GM10266 (cell line): ENCODE measurements at regions not wholly inside any gene's neighbourhood (a gene's known extent, or its start where the extent isn't known, plus 50 kb on each side); places are given as distances from the start of the nearest gene placed in this dataset.

Source experiments
- DNase-seq: peaks from one replicate; pipeline ENCODE4 v3.0.0; 2012; ENCODE audit errors: extremely low spot score
- TF ChIP-seq, protein P1 (sequence below): IDR thresholded peaks from 2 replicates; pipeline ENCODE4 v1.5.1; 2012; ENCODE audit warnings: mild to moderate bottlenecking, low read depth; ENCODE audit not compliant: control insufficient read depth, insufficient read depth; ENCODE audit errors: missing control alignments

DNA sequence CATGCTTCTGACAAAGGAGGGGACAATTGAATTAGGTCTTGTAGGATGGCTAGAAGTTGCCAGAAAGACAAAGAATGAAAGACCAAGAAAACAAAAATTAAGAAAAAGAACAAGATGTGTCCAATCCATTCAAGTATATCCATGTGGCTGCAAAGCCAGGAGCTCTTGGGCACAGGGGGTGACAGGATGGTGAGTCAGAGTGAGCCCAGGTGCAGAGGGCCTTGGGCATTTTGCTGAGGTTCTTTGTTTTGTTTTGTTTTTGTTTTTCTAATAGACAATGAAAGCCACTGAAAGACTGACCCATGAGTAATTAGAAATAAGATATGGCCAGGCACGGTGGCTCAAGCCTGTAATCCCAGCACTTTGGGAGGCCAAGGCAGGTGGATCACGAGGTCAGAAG is 104.6 kb upstream of the KLHL29 start:
- DNase-seq: no peak
- TF ChIP-seq, protein P1, sequence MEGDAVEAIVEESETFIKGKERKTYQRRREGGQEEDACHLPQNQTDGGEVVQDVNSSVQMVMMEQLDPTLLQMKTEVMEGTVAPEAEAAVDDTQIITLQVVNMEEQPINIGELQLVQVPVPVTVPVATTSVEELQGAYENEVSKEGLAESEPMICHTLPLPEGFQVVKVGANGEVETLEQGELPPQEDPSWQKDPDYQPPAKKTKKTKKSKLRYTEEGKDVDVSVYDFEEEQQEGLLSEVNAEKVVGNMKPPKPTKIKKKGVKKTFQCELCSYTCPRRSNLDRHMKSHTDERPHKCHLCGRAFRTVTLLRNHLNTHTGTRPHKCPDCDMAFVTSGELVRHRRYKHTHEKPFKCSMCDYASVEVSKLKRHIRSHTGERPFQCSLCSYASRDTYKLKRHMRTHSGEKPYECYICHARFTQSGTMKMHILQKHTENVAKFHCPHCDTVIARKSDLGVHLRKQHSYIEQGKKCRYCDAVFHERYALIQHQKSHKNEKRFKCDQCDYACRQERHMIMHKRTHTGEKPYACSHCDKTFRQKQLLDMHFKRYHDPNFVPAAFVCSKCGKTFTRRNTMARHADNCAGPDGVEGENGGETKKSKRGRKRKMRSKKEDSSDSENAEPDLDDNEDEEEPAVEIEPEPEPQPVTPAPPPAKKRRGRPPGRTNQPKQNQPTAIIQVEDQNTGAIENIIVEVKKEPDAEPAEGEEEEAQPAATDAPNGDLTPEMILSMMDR: no peak

- DNase-seq: no peak
- TF ChIP-seq, protein P1: no peak
Measured at GRCh38 chr2:23283653-23284052, 101.3 kb upstream of the KLHL29 start.

DNA sequence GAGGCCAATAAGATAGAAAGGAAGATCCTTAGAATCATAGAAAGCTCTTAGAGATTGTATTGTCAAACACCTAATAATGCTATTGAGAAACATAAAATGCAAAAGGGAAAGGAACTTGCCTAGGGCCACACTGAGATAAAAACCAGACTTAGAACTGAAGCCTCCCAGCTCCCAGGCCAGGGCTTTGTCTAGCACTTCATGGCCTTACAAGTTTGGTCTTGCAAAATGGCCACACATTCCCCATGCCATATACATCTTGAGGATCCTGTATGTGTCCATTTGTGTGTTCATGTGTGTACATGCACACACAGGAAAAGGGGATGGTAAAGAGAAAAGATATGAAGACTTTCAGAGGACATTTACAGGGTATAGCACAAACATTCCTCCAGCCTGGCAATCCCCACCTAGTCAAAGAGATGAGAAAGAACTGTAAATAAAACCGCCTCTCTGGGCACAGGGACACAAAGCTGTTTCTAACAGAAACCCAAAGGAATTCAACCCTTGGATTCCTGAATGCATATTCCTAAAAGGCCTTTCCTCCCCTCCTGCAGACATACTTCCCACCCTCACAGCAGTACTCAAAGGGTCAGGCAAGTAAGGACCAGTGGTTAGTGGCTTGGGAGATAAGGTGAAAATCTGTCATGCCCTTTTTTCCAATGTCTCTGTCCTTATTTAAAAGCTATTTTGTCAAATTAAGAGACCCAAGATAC is 99.7 kb upstream of the KLHL29 start:
- TF ChIP-seq, protein P1: no peak
- no peak for DNase-seq

DNA sequence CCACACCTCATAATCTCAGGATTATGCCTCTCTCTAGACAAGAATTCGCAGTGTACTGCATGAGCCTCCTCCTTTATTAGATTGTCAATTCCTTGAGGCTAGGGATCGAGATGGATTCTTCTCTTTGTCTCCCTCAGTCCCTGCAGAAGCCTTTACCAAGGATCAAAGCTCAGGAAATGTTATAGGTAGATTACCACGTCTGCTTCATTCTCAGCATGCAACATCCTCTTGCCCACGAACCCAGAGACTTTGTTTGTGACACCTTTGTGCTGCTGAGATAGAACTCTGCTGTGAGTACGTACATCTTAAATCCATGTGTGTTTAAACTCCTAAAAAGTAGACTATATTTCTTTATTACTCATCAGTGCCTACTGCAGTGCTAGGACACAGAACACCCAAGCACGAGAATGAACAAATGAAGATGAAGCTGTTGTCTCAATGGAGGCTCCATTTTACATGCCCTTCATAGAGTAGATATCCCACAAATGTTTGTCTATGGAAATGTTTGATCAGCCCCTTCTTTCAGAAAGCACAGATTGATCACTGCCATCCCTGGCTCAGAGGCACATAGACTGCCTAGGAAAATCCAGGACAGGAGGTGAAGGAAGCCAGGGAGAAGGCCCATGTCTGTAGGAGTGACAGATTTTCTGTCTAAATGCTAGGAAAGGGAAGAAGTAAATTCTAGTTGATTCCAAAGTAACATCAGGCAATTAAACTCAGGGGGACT is 98.8 kb upstream of the KLHL29 start:
- TF ChIP-seq, protein P1: no peak
- DNase-seq: no peak

DNA sequence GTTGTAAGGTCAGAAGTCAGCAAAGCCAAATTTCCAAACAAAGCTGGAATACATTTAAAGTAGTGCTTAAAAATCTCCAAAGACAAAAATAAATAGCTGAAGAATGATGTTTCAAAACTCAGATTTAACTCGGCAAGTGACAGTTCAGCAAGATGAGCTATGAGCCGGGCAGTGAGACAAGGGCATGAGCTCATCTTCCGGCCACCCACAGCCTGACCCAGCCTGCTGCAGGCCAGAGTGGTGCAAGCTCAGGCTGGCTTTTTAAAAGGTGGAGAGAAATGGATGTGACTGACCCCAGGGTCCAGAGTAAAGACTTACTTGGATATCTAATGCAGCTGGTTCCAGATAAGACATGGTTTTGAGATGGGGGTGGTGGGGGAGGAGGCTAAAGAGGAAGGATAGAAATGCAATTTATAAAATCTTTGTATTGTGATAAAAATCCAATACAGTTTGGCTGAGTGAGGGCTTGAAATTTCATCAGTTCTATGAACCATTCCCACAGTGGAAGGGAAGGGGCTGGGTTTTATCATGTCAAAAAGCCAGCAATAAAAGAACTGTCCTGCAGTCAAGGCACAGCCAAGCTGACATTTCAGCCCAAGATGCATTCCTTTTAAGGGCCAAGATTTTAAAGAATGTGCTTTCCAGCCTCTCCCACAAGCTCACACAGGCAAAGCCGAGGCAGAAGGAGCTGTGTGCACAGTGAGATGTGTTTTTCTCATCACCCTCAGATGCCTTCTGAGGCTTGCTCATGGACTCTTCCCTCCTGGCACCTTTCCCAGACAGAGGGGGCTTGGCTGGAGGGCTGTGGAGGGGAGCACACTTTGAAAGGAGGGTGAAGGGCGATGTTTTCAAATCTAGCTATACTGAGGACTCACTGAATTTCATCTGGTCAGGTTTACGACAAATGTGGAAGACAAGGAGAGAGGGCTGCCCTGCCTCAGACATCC is 97.9 kb upstream of the KLHL29 start:
- TF ChIP-seq, protein P1: no peak
- DNase-seq: no peak

DNA sequence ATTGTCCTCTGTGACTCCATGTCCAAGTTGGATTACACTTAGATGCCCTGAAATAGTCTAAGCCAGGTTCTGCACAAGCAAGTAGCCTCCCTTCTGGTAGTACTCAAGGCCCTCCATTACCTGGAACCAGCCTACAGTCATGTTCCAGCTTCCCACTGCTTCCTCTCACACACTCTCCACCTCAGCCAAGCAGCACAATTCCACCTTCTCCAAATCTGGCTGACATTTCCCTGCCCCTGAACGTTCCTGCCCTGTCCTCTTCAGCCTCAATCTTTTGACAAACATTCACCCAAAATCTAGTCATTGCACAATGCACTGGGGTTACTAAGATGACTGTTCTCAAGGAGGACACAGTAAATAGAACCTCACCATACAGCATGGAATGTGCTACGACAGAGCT is 95.3 kb upstream of the KLHL29 start:
- no peak for DNase-seq
- TF ChIP-seq, protein P1: no peak
